GM12878 (cell line): ENCODE measurements at regions not wholly inside any gene's neighbourhood (a gene's known extent, or its start where the extent isn't known, plus 50 kb on each side); places are given as distances from the start of the nearest gene placed in this dataset.

Experiments used
- ATAC-seq: fragments of 200-7000 bp; cut with Tn5 transposase; 3 replicates; pipeline ENCODE4 v1.9.1; 2020; ENCODE audit warnings: mild to moderate bottlenecking, moderate library complexity
- BruUV-seq: library from RNA; stranded (reverse); fragments of 400-500 nt; replicated peaks from 2 replicates; lab custom pipeline; 2021; lab: Mats Ljungman, UMichigan
- CTCF ChIA-PET: fragments of 300-600 bp; sonication (Branson Sonifier 250); formaldehyde crosslinking; extraction: SDS; loops from one replicate; lab custom pipeline; 2021; ENCODE audit warnings: inconsistent platforms; lab: Yijun Ruan, JAX
- POLR2A ChIA-PET: fragments of 350-600 bp; formaldehyde crosslinking; extraction: SDS; loops from one replicate; lab custom pipeline; 2021; ENCODE audit warnings: inconsistent platforms; lab: Charles Lee
- RAD21 ChIA-PET: fragments of 300-600 bp; sonication (Branson Sonifier 250); formaldehyde crosslinking; loops from one replicate; lab custom pipeline; 2023; ENCODE audit warnings: antibody characterized with exemption; ENCODE audit not compliant: unreplicated experiment; lab: Charles Lee
- SMC1A ChIA-PET: fragments of 300-600 bp; sonication (Branson Sonifier 250); formaldehyde crosslinking; loops from one replicate; lab custom pipeline; 2023; ENCODE audit not compliant: unreplicated experiment, uncharacterized antibody; lab: Charles Lee
- DNase-seq: peaks from one replicate; pipeline ENCODE4 v3.0.0-alpha.2; 2011; ENCODE audit warnings: low read depth, low spot score
- FAIRE-seq: peaks from 3 replicates; lab custom pipeline; 2011; peaks lifted over from hg19 to GRCh38; lab: Jason Lieb, UNC
- H2AFZ ChIP-seq: 2 replicates; pipeline ENCODE4 v1.6.0; 2011; ENCODE audit warnings: low read depth, low read length, control low read depth; ENCODE audit not compliant: control insufficient read depth
- H3K27ac ChIP-seq: 2 replicates; pipeline ENCODE4 v1.5.1; 2011; ENCODE audit warnings: control low read depth; ENCODE audit not compliant: control insufficient read depth, insufficient read depth
- H3K27me3 ChIP-seq, 2 experiments: replicated peaks in 1 of 2; 2 replicates each; pipeline versions ENCODE4 v1.6.0 to v1.6.1; 2011; ENCODE audit warnings: low read length in 1 of 2; ENCODE audit not compliant: control insufficient read depth in 2 of 2, insufficient read depth in 2 of 2
- H3K36me3 ChIP-seq, 2 experiments: 2 replicates each; pipeline ENCODE4 v1.5.1; 2011; ENCODE audit warnings: low read length in 1 of 2; ENCODE audit not compliant: control insufficient read depth in 2 of 2, insufficient read depth in 2 of 2
- H3K4me1 ChIP-seq: 2 replicates; pipeline ENCODE4 v1.6.1; 2011; ENCODE audit warnings: mild to moderate bottlenecking, low read length, moderate library complexity, mixed read lengths; ENCODE audit not compliant: control insufficient read depth, insufficient read depth
- H3K4me2 ChIP-seq: 2 replicates; pipeline ENCODE4 v1.6.0; 2011; ENCODE audit warnings: control low read depth; ENCODE audit not compliant: control insufficient read depth, insufficient read depth
- H3K4me3 ChIP-seq: fragments of 200-600 bp; sonication (generic); 2 replicates; pipeline ENCODE4 v1.5.1; 2016
- H3K79me2 ChIP-seq: 2 replicates; pipeline ENCODE4 v1.6.0; 2011; ENCODE audit warnings: low read length; ENCODE audit not compliant: control insufficient read depth, insufficient read depth
- H3K9ac ChIP-seq: 2 replicates; pipeline ENCODE4 v1.8.0; 2011; ENCODE audit warnings: low read length, control low read depth, mixed read lengths; ENCODE audit not compliant: control insufficient read depth, insufficient read depth
- H3K9me3 ChIP-seq: replicated peaks from 3 replicates; pipeline ENCODE4 v1.5.1; 2011; ENCODE audit warnings: mild to moderate bottlenecking, low read length; ENCODE audit not compliant: control insufficient read depth, insufficient read depth
- H4K20me1 ChIP-seq: 2 replicates; pipeline ENCODE4 v1.6.0; 2011; ENCODE audit not compliant: control insufficient read depth, insufficient read depth
- CBX3 ChIP-seq: fragments of 200-600 bp; sonication (generic); IDR thresholded peaks from 2 replicates; pipeline ENCODE4 v1.6.1; 2016; ENCODE audit warnings: low read depth, borderline replicate concordance
- CHD1 ChIP-seq: IDR thresholded peaks from 2 replicates; pipeline ENCODE4 v1.6.1; 2012; ENCODE audit warnings: low read depth, low read length, improper control_type of control experiment
- E2F8 ChIP-seq: fragments of 450-650 bp; IDR thresholded peaks from 2 replicates; pipeline ENCODE4 v1.6.1; 2018; ENCODE audit warnings: mild to moderate bottlenecking, low read depth, moderate library complexity; ENCODE audit not compliant: partially characterized antibody
- HCFC1 ChIP-seq: fragments of 150-350 bp; IDR thresholded peaks from 2 replicates; pipeline ENCODE4 v1.6.1; 2014; ENCODE audit warnings: low read length
- PKNOX1 ChIP-seq: fragments of 450-650 bp; IDR thresholded peaks from 2 replicates; pipeline ENCODE4 v1.6.1; 2016; ENCODE audit warnings: mild to moderate bottlenecking
- POU2F2 ChIP-seq: IDR thresholded peaks from 3 replicates; pipeline ENCODE4 v1.6.1; 2011; ENCODE audit warnings: low read depth, mild to moderate bottlenecking, low read length, borderline replicate concordance
- SIN3A ChIP-seq: IDR thresholded peaks from 2 replicates; pipeline ENCODE4 v1.6.1; 2012; ENCODE audit warnings: low read depth, low read length, improper control_type of control experiment
- SMAD1 ChIP-seq: fragments of 450-650 bp; IDR thresholded peaks from 2 replicates; pipeline ENCODE4 v1.6.1; 2018; ENCODE audit warnings: mild to moderate bottlenecking, low read depth; ENCODE audit not compliant: partially characterized antibody
- STAT1 ChIP-seq: fragments of 450-650 bp; conservative IDR thresholded peaks from 2 replicates; pipeline ENCODE4 v1.6.1; 2014; ENCODE audit warnings: antibody characterized with exemption, mild to moderate bottlenecking
- ZNF622 ChIP-seq: fragments of 450-650 bp; IDR thresholded peaks from 2 replicates; pipeline ENCODE4 v1.6.1; 2017; ENCODE audit warnings: mild to moderate bottlenecking, inconsistent platforms
- WGBS: methylation state at CpG from one replicate; pipeline ENCODE4 v1.1.6; 2016; ENCODE audit warnings: low lambda C conversion rate; ENCODE audit not compliant: insufficient replicate concordance, insufficient coverage; ENCODE audit errors: missing lambda C conversion rate; 5-methylcytosine and 5-hydroxymethylcytosine counted together
- in situ Hi-C: fragments of 300-500 bp; cut with MboI; formaldehyde crosslinking; loops from 9 replicates; pipeline ENCODE4 v1.14.3; 2018; ENCODE audit warnings: mixed read lengths
- intact Hi-C: fragments of 100-400 bp; cut with micrococcal nuclease; formaldehyde crosslinking; loops from one replicate; pipeline ENCODE4 v1.14.2; 2022; ENCODE audit not compliant: unreplicated experiment
- TF ChIP-seq, protein P1 (sequence below): IDR thresholded peaks from 2 replicates; pipeline ENCODE4 v1.6.1; 2011; ENCODE audit warnings: borderline replicate concordance, low read depth, mild to moderate bottlenecking, moderate library complexity, low read length; ENCODE audit not compliant: insufficient read depth, poor library complexity, severe bottlenecking
- TF ChIP-seq, protein P2 (sequence below): IDR thresholded peaks from 2 replicates; pipeline ENCODE4 v1.6.1; 2011; ENCODE audit warnings: borderline replicate concordance, low read depth, mild to moderate bottlenecking, moderate library complexity, mixed read lengths, low read length; ENCODE audit not compliant: insufficient read depth; ENCODE audit errors: extremely low read length

- no peak overlapping the region for H3K4me2 ChIP-seq
- H3K36me3 ChIP-seq: no peaks in the 10 kb centered on the region
- no peaks in the 10 kb centered on the region for H4K20me1 ChIP-seq
- H3K9ac ChIP-seq: no peak overlapping the region
- TF ChIP-seq E2F8: no peak
- TF ChIP-seq PKNOX1: no peak
- no peak for TF ChIP-seq ZNF622
- no peak for TF ChIP-seq STAT1
- TF ChIP-seq, protein P1, sequence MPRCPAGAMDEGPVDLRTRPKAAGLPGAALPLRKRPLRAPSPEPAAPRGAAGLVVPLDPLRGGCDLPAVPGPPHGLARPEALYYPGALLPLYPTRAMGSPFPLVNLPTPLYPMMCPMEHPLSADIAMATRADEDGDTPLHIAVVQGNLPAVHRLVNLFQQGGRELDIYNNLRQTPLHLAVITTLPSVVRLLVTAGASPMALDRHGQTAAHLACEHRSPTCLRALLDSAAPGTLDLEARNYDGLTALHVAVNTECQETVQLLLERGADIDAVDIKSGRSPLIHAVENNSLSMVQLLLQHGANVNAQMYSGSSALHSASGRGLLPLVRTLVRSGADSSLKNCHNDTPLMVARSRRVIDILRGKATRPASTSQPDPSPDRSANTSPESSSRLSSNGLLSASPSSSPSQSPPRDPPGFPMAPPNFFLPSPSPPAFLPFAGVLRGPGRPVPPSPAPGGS: no peak
- no peak for TF ChIP-seq HCFC1
- TF ChIP-seq SMAD1: no peak
- no peak for TF ChIP-seq POU2F2
- TF ChIP-seq, protein P2, sequence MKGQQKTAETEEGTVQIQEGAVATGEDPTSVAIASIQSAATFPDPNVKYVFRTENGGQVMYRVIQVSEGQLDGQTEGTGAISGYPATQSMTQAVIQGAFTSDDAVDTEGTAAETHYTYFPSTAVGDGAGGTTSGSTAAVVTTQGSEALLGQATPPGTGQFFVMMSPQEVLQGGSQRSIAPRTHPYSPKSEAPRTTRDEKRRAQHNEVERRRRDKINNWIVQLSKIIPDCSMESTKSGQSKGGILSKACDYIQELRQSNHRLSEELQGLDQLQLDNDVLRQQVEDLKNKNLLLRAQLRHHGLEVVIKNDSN: no peak
- no peak for TF ChIP-seq CBX3
- TF ChIP-seq SIN3A: no peak
- no peak for TF ChIP-seq CHD1
- in situ Hi-C loops: no loop called here
- ChIA-PET SMC1A (no interaction called here), POLR2A (no interaction called here), CTCF (interaction anchor here (0.6 kb wide), 1 partner anchor 22 kb away, joined by 3 read pairs; no protein-coding TSS in a partner anchor), RAD21 (no interaction called here)
- no peak overlapping the region for H2AFZ ChIP-seq
- H3K27me3 ChIP-seq: no peaks in the 10 kb centered on the region
- no peaks in the 10 kb centered on the region for H3K79me2 ChIP-seq
- FAIRE-seq: no peak
- no peak overlapping the region for H3K27ac ChIP-seq
- no peak for DNase-seq
- H3K4me3 ChIP-seq: no peak overlapping the region
- BruUV-seq: no TSS peak
- ATAC-seq: no peak
- 13% methylated on average over 6 of the region's 6 CpGs for WGBS
- no peaks in the 10 kb centered on the region for H3K4me1 ChIP-seq
- H3K9me3 ChIP-seq: no peaks in the 10 kb centered on the region
- intact Hi-C loops: no loop called here
These were observed 648.3 kb upstream of the MDGA2 start for GRCh38 chr14:48323665-48324064.
